ENCODE measurements at regions not wholly inside any gene's neighbourhood (a gene's known extent, or its start where the extent isn't known, plus 50 kb on each side); places are given as distances from the start of the nearest gene placed in this dataset.

DNA sequence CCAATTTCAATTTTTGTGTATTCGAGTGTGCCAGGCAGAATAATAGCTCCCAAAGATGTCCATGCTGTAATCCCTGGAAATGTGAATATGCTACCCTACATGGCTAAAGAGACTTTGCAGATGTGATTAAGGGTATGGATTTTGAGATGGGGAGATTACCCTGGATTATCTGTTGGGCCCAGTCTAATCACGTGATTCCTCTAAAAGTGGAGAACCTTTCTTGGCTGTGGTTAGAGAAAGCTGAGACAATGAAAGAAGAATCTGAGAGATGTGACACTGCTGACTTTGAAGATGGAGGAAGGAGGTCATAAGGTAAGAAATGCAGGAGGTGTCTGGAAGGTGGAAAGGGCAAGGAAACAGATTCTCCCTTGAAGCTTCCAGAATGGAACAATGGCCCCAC lies 503.5 kb upstream of the PITX2 start:
- Histone ChIP-seq H3K27me3 (ENCODE audit: control insufficient read depth, insufficient read depth, low read length) (no peaks in the 10 kb centered on the region), H3K36me3 (ENCODE audit: control insufficient read depth in 2 of 3, insufficient read depth in 3 of 3, low read length in 3 of 3) (no peaks in the 10 kb centered on the region), H3K9ac (ENCODE audit: low read length in 3 of 3) (no peak overlapping the region), H3K9me3 (ENCODE audit: control insufficient read depth in 2 of 3, insufficient read depth in 1 of 3, low read length in 3 of 3) (no peaks in the 10 kb centered on the region), H3K4me3 (ENCODE audit: low read length in 3 of 3) (no peak overlapping the region), H3K27ac (ENCODE audit: low read depth in 2 of 2, low read length in 2 of 2) (no peak overlapping the region), H3K4me1 (ENCODE audit: control insufficient read depth in 2 of 3, insufficient read depth in 2 of 3, low read depth in 1 of 3, low read length in 3 of 3) (no peaks in the 10 kb centered on the region)
- TF ChIP-seq CTCF (IDR thresholded peaks at IDR 0.05; ENCODE audit: borderline replicate concordance, extremely low read depth, insufficient read depth) = no peak
- DNase-seq (no peak), FAIRE-seq (no peak)
- intact Hi-C loops (cut with DNase I) = no loop called here

- no peak overlapping the region for H3K27ac ChIP-seq (ENCODE audit: low read depth in 2 of 2, low read length in 2 of 2)
- H3K27me3 ChIP-seq (ENCODE audit: control insufficient read depth, insufficient read depth, low read length) = no peaks in the 10 kb centered on the region
- no peak overlapping the region for H3K4me3 ChIP-seq (ENCODE audit: low read length in 3 of 3)
- H3K4me1 ChIP-seq (ENCODE audit: control insufficient read depth in 2 of 3, insufficient read depth in 2 of 3, low read depth in 1 of 3, low read length in 3 of 3) = no peaks in the 10 kb centered on the region
- no peak for TF ChIP-seq CTCF (IDR thresholded peaks at IDR 0.05; ENCODE audit: borderline replicate concordance, extremely low read depth, insufficient read depth)
- no peaks in the 10 kb centered on the region for H3K36me3 ChIP-seq (ENCODE audit: control insufficient read depth in 2 of 3, insufficient read depth in 3 of 3, low read length in 3 of 3)
- no peak for FAIRE-seq
- intact Hi-C loops (cut with DNase I) = no loop called here
- DNase-seq = no peak
- H3K9ac ChIP-seq (ENCODE audit: low read length in 3 of 3) = no peak overlapping the region
- no peaks in the 10 kb centered on the region for H3K9me3 ChIP-seq (ENCODE audit: control insufficient read depth in 2 of 3, insufficient read depth in 1 of 3, low read length in 3 of 3)
Measured at GRCh38 chr4:111127841-111128240, 505.0 kb upstream of the PITX2 start.

GRCh38 chr4:111128327-111128726 lies 505.4 kb upstream of the PITX2 start:
- Histone ChIP-seq H3K27me3 (ENCODE audit: control insufficient read depth, insufficient read depth, low read length) (no peaks in the 10 kb centered on the region), H3K9me3 (ENCODE audit: control insufficient read depth in 2 of 3, insufficient read depth in 1 of 3, low read length in 3 of 3) (no peaks in the 10 kb centered on the region), H3K4me1 (ENCODE audit: control insufficient read depth in 2 of 3, insufficient read depth in 2 of 3, low read depth in 1 of 3, low read length in 3 of 3) (no peaks in the 10 kb centered on the region), H3K4me3 (ENCODE audit: low read length in 3 of 3) (no peak overlapping the region), H3K9ac (ENCODE audit: low read length in 3 of 3) (no peak overlapping the region), H3K36me3 (ENCODE audit: control insufficient read depth in 2 of 3, insufficient read depth in 3 of 3, low read length in 3 of 3) (no peaks in the 10 kb centered on the region), H3K27ac (ENCODE audit: low read depth in 2 of 2, low read length in 2 of 2) (no peak overlapping the region)
- no peak for TF ChIP-seq CTCF (IDR thresholded peaks at IDR 0.05; ENCODE audit: borderline replicate concordance, extremely low read depth, insufficient read depth)
- FAIRE-seq (no peak), DNase-seq (no peak)
- intact Hi-C loops (cut with DNase I) = no loop called here

- Histone ChIP-seq H3K36me3 (ENCODE audit: control insufficient read depth in 2 of 3, insufficient read depth in 3 of 3, low read length in 3 of 3) (no peaks in the 10 kb centered on the region), H3K27me3 (ENCODE audit: control insufficient read depth, insufficient read depth, low read length) (no peaks in the 10 kb centered on the region), H3K9me3 (ENCODE audit: control insufficient read depth in 2 of 3, insufficient read depth in 1 of 3, low read length in 3 of 3) (peaks cover 0 to 2% (median 0%) of the 10 kb centered on the region in 3 donors), H3K27ac (ENCODE audit: low read depth in 2 of 2, low read length in 2 of 2) (no peak overlapping the region), H3K4me3 (ENCODE audit: low read length in 3 of 3) (no peak overlapping the region), H3K9ac (ENCODE audit: low read length in 3 of 3) (no peak overlapping the region), H3K4me1 (ENCODE audit: control insufficient read depth in 2 of 3, insufficient read depth in 2 of 3, low read depth in 1 of 3, low read length in 3 of 3) (no peaks in the 10 kb centered on the region)
- TF ChIP-seq CTCF (IDR thresholded peaks at IDR 0.05; ENCODE audit: borderline replicate concordance, extremely low read depth, insufficient read depth) = no peak
- FAIRE-seq (no peak), DNase-seq (peak in 1 of 5 donors; percentile 3)
- intact Hi-C loops (cut with DNase I) = no loop called here
Measured at GRCh38 chr4:111136438-111136837, 513.6 kb upstream of the PITX2 start.
